HG02943 (cell line): ENCODE measurements at regions not wholly inside any gene's neighbourhood (a gene's known extent, or its start where the extent isn't known, plus 50 kb on each side); places are given as distances from the start of the nearest gene placed in this dataset.

ENCODE experiments used
- ATAC-seq: cut with Tn5 transposase; IDR thresholded peaks from one replicate; pipeline ENCODE4 v1.9.1; 2021; ENCODE audit warnings: mild to moderate bottlenecking, low read depth, moderate library complexity; ENCODE audit not compliant: unreplicated experiment

- no peak for ATAC-seq
These were observed 323.4 kb upstream of the SLC14A2 start for GRCh38 chr18:45291621-45292615.

DNA sequence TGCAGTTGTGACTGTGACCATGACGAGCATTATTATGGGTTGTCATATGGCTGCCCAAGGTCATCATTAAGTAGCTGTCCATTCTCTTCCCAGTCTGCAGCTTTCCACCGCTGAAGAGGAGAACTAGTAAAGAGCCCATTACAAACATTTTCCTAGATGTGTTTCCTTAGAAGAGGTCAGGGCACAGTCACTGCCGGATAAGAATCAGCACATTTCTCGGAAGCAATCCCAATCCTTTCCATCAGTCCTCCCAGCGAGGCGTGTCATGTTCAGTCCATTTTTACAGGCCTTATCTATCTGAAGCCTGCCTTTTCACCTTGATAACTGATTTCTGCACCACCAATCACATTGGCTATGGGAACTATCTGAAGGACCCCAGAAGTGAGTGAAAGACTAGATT lies 319.9 kb upstream of the SLC14A2 start:
- no peak for ATAC-seq

DNA sequence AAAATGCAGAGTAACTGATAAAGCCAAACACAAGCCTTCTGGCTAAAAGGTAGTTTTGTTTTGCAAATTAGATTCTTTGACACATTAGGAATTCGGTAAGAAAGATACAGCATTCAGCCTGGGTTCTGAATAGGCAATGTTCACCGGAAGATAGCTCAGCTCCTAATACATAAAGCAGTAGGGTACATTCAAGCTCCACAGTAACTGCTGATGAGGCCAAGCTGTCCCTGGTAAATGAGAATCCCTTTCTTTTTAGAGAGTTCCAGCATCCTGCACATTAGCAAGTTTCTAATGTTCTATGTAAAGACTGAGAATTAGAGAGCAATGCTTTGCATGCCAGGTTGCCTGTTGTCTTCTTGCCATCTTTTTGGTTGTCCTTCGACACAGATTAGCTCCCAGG lies 316.3 kb upstream of the SLC14A2 start:
- ATAC-seq = no peak

GRCh38 chr18:45303026-45303425 lies 312.2 kb upstream of the SLC14A2 start:
- ATAC-seq = no peak

- ATAC-seq = no peak
These were observed 310.7 kb upstream of the SLC14A2 start for GRCh38 chr18:45304558-45304957.

DNA sequence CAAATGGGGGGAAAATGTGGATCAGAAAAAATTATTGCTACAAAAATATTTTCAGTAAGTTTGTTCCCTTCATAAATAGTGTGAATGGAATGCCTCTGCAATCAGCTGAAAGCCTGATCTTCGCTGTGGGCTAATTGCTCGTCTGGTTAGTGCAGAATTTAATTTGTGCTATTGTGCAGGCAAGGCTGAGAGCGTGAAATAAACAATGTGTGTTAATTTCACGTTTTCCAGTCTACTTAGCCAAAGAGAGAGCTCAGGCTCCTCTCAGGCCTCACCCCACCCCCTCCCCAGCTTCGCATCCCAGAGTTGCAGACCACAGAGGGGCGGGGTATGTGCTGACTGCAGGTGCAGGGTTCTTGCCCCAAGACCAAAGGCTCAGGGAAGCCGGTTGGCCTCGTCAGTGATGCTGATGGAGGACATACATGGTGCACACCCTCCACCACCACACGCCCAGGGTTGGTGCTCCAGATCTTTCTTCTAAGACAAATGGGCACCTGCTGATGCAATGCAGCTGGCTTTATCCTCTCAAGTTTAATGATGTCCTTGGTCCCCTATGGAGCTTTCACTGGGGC lies 302.6 kb upstream of the SLC14A2 start:
- ATAC-seq = no peak

DNA sequence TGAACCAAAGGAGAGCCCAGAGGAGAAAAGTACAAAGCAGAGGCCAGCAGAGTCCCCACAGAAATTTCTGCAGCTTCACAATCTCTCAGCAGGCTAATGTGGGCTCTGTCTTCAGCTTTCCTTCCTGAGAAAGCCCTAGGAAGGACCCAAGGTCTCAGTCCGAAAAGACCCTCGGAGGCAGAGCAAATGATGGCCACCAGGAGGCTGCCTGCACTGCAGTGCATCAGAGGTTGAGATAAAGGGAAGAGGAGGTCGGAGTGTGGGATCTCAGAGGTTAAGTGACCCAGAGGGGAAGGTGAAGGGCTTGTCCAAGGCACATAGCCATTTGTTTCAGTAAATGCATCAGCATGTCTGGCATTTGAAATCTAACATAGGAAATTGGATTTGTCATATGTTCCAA lies 299.1 kb upstream of the SLC14A2 start:
- no peak for ATAC-seq

DNA sequence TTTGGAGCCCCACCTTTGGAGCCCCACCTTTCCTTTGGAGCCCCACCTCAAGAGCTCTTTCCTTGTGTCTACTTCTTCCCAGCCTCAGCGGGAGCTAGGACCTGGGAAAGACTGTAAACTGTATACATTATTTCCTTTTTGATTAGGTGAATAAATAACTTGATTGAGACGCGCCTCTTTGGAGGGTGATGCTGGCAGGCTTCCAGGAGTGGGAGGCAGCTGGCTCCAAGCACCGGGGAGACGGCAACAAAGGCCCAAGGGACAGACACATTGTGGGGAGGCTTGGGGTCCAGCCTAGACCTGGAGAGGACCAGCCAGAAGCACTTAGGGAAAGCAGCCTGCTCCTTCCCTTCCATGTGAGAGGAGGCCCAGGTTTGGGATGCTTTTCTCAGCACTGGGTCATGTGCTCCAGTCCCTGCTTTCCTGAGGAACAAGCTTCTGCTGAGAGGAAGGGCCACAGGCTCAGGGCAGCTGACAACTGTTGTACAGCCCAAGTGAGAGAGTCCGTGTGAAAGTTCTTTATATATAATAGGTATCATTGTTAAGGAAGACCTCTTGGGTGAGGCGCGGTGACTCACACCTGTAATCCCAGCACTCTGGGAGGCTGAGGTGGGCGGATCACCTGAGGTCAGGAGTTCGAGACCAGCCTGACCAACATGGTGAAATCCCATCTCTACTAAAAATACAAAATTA lies 297.2 kb upstream of the SLC14A2 start:
- no peak for ATAC-seq

GRCh38 chr18:45320724-45321123 lies 294.6 kb upstream of the SLC14A2 start:
- ATAC-seq = no peak

DNA sequence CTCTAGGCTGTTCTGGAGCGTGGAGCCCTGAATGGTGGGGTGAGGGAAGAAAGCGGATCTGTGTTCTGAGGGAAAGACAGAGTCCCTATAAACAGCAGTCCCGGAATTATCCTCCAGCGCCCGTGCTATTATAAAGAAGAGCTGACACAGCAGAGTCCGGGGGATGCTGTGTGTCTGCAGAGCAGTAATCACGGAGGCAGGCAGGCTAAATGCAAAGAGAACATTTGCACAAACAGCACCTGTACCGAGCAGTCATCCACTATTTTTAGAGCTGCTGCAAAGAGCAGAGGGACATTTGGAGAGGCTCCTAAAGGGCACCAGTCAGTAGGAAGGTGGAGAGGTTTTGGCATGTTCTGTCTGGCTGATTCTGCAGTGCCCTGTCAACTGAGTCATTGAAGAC lies 293.8 kb upstream of the SLC14A2 start:
- no peak for ATAC-seq

DNA sequence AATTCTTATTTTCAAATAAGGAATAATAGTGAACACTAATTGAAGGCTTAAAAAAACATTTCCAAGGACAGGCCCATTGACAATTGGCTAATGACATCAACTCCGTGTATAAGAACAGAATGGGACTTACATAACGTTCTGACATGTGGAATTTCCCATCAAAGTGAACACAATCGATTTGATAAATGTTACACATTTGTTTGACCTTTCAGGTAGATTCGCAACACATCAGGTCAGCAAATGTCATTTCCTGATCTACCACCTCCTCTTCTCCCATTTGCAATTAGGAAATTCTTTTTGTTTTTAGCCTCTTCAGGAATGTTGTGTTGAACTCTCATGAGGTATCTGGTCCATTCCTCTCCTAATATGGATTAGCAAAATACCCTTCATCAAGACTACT lies 292.9 kb upstream of the SLC14A2 start:
- ATAC-seq = no peak

- no peak for ATAC-seq
These were observed 291.2 kb upstream of the SLC14A2 start for GRCh38 chr18:45324101-45324494.

DNA sequence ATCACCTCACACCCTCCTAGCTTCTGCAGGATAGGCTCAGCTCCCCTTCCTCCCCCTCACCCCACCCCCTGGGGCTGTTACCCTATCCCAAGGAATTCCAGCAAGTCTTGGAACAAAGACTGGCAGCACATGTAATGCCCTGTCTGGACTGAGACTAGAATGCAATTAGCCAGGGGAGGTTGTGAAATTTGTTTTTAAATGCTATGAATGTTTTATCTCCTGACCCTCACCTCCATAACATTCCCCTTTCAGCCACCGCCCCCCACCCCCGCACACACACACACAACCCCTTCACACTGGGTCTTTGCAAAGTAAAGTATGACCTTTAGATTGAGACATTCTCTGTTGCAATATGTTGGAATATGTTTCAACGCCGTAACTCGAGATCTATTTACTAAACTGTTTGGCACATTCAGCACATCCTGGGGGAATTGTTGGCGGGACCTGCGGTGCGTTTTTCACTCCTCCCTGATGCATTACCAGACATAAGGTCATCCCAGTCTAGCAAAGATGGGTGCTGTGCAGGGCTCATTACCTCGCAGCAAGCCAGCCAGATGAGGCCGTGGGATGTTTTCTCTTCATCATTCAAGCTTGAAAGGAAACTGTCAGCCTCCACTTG lies 290.7 kb upstream of the SLC14A2 start:
- ATAC-seq = no peak

GRCh38 chr18:45325778-45326177 lies 289.5 kb upstream of the SLC14A2 start:
- ATAC-seq = no peak

- ATAC-seq = no peak
These were observed 288.8 kb upstream of the SLC14A2 start for GRCh38 chr18:45326505-45326904.

- no peak for ATAC-seq
These were observed 287.0 kb upstream of the SLC14A2 start for GRCh38 chr18:45328296-45328695.

- ATAC-seq = no peak
These were observed 286.5 kb upstream of the SLC14A2 start for GRCh38 chr18:45328811-45329210.

- no peak for ATAC-seq
These were observed 286.0 kb upstream of the SLC14A2 start for GRCh38 chr18:45329316-45329715.

DNA sequence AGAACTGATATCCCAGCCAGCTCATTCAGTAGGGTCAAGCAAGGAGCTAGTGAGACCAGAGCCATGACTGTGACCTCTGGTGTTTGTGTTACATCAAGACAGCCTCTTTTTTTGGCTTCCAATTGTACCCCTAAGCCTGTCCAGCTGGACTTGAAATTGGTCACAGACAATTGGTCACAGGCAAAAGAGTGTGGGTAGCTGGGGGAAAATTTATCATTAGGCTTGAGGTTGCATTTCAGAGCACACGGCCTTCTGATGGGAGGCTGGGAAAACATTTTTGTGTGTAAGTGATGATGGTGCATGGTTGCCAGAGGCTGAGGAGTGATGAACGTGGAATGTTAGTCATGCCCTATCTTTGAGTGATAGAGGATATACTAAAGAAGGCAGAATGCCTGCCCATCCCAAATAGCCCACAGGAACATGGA lies 285.1 kb upstream of the SLC14A2 start:
- ATAC-seq = no peak

GRCh38 chr18:45332871-45333270 lies 282.4 kb upstream of the SLC14A2 start:
- ATAC-seq = no peak

DNA sequence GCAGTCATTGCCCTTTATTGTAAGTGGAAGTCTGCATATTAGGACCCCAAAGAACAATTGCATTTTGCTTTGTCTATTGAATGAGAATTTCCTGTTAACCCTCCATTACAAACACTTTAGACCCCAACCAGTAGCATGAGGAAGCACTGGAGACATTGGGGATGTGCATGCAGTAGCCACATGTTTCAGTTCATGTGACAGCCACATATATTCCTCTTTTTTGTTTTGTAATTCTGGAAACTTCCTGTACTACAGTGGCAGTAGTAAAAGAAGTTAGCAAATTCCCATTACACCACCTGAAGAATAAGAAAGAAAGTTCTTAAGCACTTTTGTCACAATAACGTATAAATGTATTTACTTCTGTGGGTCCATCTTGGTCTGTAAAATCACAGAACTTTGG lies 281.1 kb upstream of the SLC14A2 start:
- ATAC-seq = no peak
